GM21390 (cell line): ENCODE measurements at regions not wholly inside any gene's neighbourhood (a gene's known extent, or its start where the extent isn't known, plus 50 kb on each side); places are given as distances from the start of the nearest gene placed in this dataset.
"Not testable (repeated sequence)": the region's sequence is repeated elsewhere in the genome, so short reads cannot be mapped to it uniquely, and the experiment has no call there.

ENCODE experiments used
- ATAC-seq: cut with Tn5 transposase; IDR thresholded peaks from one replicate; pipeline ENCODE4 v1.9.1; 2021; ENCODE audit not compliant: unreplicated experiment

DNA sequence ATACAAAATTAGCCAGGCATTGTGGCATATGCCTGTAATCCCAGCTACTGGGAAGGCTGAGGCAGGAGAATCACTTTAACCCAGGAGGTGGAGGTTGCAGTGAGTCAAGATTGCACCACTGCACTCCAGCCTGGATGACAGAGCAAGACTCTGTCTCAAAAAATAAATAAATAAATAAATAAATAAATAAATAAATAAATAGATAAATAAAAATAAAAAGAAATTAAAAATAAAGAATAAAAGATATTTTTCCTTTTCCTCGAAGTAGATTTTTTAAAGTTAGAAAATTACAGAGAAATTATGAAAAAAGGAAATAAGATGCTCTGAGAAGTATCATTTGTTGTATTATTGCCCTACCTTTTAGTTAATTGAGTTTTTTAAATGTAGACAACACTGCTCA, 1906.1 kb downstream of the MAT2B start:
- ATAC-seq: not testable (repeated sequence)

DNA sequence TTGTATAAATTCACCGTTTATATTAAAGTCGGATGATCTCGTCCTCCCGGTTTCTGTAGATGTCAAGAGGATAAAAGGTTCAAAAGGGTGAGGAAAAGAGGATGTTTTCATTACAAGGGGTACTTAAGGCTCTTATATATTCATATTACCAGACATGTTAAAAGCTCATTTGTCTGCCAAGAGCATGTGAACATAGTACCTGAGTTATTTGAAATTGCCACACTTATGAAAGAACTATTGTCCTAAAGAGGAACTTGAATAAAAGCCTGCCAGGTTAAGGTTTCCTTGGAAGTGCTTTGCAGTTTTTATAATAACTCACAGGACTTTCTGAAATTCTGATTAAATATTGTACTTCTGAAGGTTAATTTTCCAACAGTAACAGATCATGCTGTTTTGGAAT, 1915.1 kb downstream of the MAT2B start:
- ATAC-seq: no peak

DNA sequence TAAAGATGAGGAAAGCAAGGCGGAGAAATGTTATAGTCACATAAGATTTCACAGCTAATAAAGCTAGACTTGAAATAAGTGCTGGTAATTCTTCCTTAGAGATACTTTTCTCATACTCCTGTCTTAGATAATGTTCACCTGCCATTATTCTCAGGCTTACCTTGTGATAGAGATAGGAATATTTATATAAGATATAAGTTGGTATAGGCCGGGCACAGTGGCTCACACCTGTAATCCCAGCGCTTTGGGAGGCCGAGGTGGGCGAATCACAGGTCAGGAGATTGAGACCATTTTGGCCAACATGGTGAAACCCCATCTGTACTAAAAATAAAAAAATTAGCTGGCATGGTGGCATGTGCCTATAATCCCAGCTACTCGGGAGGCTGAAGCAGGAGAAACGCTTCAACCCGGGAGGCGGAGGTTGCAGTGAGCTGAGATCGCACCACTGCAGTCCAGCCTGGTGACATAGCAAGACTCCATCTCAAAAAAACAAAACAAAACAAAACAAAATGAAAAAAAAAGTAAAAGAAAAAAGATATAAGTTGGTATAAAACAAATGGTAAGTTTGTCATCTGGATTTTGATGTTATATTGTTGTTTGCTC, 1918.4 kb downstream of the MAT2B start:
- no peak for ATAC-seq

DNA sequence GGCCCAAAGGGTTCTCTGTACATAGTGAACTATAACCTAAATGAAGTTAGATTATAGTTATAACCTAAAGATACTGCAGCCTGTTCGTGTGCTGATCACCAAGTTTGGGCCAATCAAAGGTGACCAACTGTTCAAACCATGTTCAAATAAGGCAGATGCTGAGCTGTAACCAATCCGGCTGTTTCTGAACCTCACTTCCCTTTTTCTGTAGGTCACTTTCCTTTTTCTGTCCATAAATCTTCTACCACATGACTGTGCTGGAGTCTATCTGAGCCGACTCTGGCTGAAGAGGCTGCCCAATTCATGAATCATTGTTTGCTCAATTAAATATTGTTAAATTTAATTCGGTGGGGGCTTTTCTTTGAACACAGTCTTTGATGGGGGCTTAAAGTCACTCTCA, 1920.2 kb downstream of the MAT2B start:
- ATAC-seq: no peak

DNA sequence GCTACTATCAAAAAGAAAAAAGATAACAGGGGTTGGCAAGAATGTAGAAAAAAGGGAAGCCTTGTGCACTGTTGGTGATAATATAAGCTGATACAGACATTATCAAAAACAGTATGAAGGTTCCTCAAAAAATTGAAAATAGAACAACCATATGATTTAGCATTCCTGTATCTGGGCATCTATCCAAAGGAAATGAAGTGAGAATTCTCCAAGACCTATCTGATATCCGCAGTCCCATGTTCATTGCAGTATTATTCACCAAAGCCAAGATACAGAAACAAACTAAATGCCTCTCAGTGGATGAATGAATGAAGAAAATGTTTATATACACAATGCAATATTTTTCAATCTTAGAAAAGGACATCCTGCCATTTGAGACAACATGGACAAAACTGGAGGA, 1943.3 kb downstream of the MAT2B start:
- ATAC-seq: no peak

DNA sequence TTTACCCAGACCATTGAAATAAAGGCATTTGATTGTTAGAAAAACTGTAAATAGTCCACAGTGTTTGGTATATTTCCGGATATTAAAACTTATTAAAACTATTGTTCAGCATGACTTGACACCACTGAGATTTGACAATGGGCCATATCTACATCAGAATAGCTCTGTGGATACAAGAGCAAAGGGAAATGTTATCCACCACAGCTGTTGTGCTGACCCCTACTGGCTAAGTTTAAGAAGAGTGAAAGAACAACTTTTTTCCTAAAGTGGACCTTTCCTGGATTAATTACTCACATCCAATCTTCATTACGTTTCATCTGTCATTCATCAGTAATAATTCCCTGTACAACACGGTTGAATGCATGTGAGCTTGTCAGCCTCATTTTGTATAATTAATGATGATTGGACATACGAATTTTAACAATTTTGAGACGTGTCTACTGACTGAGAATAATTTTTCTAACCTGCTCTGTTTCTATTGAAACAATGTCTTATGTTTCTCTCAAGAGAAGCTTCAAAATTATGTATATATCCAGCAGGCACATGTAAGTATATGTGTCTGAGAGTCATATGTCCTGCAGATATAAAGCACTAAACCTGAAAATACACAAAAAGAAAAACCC, 1952.6 kb downstream of the MAT2B start:
- no peak for ATAC-seq

DNA sequence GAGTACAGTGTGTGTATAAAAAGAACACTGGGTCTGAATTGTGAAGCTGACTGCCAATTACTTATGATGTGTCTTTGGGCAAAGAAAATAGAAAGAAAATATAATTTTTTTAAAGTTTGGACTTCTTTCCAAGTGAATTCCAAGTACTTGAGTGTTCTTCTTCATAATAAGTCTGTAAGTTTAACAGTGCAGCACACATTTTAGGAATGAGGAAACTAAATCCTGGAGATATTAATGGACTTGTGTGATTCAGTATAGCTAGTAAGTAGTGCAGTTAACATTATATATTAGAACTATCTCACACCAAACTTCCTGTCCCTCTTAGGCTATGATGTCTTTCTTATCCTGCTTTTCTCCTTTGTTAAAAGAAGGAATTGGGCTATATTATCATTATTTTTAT, 1953.8 kb downstream of the MAT2B start:
- no peak for ATAC-seq

DNA sequence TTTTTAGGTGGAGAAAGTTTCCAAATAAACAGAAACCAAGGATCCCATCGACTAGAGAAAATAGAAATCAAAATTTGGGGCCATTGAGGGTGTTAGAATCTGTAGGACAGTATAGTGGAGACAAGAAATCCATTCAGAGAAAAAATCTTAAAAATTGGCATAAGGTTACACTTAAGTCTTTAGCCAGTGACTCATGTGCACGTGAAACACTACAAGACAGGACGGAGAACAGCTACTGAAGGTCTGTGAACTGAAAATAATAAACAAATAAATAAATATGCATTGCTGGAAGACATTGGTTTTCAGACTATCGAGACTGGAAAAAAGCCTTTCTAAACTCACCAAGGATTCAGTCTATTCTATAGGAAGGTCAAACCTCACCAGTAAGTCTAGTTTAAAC, 1955.5 kb downstream of the MAT2B start:
- ATAC-seq: no peak

DNA sequence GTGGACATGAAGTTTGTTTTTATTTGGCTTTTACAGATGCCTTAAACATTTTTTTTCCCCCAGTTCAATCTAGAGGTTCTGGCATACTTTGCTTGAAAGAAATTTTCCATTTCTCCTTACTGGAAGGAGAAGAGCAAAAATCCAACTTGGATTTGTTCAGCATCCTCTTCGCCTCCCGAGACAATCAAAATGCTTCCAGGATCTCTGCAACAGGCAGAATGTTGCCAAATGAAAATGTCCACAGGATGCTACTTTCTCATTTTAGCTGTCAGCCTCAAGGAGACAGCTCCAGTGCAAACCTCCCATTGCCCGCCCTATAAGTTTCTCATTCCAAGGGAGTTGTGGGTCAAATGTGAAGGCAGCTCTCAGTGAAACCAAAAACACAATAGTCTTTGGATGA, 1972.1 kb downstream of the MAT2B start:
- ATAC-seq: no peak

DNA sequence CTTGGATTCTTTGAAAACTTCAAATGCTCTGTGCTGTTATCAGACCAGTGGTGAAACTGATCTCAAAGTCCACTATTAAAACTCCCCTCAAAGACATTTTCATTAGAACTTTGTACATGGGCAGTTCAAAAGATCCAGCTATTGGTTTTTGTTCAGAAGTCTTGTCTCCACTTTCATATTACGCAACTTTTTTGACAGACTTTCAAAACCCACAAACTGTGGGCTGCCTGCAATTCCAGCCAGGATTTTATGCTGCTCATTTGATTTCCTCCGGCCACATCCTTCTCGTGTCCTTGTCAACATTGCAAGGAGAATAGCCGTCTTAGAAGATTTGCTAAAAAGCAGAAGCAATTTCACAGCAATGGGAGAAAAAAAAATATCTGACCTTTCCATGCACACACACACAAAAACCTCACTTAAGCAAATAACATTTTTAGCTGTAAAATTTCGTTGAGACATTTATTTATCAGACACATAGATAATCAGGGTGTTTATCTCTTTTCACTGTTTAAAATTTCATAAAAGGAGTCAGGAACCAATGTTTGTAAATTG, 1990.5 kb downstream of the MAT2B start:
- ATAC-seq: no peak

DNA sequence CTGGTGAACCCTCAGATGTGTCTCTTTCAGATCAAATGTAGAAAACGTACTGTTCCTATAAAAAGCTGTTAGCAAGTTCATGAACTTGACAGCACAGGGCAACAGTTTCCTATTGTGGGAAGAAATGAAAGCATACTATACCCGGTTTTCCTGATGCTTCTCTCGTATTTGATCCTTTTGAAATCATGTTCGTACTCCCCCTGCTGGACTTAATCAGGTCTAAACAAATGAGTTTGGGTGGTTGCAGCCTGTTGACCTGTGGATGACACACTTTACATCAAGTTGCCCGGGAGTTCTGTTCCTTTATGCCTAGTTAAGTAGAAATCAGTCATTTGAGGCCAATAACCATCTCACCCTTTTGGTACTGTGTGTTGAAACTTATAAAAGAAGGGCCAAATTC, 1992.3 kb downstream of the MAT2B start:
- no peak for ATAC-seq

DNA sequence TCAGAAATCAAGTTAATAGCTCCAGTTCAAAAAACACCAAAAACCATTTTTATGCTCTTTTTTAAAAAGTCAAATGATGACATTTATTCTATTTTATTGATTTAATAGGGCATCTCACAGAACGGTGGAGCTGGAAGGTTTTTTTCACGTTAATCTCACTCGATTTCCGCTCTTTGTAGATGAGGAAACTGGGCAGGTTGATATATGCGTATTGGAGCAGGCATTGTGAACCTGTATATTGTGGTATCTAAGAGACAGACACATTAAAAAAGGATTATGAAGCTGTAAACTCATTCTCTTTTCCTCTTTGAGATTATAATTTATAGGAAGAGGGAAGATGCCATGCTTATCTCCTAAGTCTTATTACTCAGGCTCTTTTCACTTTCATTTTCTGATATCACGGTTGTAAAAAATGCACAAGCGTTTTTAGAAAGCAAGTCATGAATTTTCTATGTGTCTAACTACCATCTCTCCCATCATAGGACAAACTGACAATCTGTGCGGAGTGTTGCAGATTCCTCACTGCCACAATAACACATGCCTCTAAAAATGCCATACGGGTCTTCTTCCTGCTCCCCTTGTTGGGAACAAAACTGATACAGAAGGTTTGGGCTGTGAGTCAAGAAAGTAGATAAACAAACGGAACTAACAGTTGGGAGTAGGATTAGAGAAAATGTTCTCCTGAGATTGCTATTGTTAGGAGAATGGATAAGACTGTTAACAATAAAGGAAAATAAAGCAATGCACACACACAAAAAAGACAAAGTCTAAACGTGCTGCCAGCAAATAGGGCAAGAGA, 1997.7 kb downstream of the MAT2B start:
- ATAC-seq: no peak

DNA sequence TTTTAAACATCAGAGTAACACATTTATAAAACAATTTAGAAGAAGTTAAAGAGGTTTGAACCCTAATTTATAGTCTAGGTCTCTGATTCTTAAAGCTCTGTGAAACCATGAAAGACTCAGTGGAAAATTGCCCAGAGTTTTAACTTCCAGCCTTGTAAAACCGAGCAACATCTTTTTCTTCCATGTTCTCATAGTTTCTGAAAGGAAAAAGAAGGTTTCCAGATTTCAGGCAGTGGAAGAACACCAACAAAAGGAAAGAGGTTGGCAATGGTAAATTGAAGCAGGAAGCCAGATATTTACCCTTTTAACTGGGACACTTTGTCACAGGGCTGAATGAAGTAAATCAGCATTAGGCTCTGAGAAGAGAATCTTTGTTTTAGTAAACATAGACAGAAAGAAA, 1999.3 kb downstream of the MAT2B start:
- ATAC-seq: no peak

DNA sequence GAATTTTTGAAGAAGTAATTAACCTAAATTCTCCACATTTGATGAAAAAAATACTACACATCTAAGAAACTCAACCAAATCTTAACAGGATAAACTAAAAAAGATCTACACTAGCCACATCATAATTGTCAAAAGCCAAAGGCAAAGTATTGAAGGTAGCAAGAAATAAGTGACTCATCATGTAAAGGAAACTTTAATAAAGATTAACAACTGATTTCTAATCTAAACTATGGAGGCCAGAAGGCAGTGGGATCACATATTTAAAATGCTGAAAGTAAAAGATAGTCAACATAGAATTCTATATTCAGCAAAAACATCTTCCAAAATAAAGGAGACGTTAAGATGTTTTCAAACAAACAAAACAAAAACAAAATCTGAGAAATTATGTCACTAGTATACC, 2002.9 kb downstream of the MAT2B start:
- ATAC-seq: no peak

DNA sequence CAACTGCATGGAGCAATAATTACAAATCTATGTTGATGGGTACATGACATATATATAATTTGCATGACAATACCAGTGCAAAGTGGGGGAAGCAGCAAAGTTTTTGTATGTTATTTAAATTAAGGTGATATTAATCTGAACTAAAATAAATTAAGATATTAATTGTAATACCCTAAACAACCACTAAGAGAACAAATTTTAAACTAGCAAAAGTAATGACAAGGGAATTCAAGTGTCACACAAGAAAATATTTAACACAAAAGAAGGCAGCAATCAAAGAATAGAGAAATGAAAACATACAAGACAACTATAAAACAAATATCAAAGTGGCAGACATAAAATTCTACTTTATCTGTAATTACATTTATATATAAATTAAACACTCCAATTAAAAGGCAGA, 2003.4 kb downstream of the MAT2B start:
- ATAC-seq: no peak

DNA sequence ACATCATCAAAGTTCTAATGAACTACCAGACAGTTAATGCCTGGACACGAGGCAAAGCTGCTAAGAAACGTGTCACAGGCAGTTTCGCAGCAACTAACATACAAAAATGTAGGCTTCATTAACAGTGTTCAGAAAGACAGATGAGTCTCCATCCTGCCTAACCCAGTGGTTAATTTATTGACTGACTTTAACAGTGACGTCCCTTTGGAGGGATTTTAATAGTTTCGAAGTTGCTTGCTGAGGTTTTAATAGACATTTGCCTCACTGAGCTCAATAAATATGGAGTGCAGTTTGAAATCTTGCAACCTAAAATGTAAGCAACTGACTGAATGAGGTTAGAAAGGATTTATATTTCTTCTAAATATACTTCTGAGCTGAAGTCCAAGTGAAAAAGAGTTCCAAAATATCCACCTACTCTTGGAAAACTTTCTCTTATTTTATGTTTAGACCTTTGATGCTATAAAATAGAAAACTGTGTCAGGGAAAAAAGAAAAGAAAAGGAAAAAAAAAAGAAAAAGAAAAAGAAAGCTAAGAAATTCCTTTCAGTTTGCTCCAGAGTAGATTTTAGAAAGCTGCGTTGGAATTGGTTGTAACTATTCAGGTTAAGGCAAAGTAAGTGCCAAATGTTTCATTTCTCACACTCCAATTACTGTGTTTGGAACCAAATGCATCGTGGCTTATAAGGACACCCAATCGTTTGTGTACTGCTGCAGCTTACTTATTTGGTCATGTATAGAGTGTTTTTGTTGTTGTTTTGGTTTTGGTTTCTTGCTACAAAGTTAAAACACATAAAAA, 2016.6 kb downstream of the MAT2B start:
- no peak for ATAC-seq

DNA sequence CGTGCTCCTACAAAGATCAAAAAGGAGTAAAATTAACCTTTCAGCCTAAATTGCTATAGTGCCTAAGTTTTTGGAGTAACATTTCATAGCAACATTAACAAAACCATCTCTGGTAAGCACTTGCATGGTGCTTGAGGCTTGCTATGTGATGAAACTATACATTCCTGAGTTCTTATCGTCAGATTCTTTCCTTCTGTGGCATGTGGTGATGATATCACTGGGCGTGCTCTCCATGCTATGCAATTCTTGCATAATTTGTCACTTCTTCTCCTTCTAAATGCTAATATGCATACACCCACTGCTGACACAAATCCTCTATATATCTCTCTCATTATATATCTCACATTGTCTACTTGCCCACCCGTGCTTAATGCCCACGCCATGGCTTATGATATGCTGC, 2019.9 kb downstream of the MAT2B start:
- no peak for ATAC-seq

DNA sequence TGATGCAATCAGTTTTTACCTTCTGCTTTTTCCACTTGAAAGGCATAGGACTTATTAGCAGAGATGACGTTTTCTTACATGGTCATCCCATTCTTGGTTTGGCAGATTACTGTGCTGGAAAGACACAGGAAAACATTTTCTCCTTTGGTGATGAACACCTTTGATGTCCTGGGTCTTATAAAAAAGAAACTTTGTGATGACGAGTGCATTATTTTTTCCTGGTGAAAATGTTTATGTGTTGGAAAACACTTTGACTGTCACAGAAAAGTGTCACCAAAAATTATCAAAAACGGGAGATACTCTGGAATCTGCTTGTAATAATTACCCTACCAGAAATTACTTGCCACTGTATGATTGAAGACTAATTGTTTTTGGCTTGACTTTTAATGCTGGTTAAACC, 2020.9 kb downstream of the MAT2B start:
- no peak for ATAC-seq

DNA sequence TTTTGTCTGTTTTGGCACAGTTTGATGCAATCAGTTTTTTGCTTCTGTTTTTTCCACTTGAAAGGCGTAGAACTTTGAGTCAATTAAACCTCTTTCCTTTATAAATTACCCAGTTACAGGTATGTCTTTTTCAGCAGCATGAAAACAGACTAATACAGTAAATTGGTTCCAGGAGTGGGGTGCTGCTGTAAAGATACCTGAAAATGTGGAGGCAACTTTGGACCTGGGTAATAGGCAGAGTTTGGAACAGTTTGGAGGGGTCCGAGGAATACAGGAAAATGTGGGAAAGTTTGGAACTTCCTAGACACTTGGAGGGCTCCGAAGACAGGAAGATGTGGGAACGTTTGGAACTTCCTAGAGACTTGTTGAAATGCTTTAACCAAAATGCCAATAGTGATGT, 2022.2 kb downstream of the MAT2B start:
- no peak for ATAC-seq

DNA sequence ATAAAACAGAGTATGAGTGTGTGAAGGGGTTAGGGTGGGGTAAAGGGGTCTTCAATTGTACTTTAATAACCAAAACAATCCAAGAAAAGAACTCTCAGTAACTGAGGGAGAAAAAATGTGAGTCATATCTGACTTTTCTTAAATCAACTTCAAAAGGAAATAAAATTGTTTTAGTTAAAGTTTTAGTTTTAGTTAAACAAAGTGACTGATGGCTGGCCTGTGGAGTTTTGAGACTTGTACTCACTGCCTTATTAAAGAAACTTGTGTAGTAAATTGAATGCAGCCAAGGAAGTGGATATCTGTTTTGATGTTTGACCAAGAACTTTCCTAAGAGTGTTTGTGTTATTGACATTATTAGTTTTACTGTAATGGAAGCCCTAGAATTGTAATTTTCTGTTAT, 2032.6 kb downstream of the MAT2B start:
- ATAC-seq: no peak

DNA sequence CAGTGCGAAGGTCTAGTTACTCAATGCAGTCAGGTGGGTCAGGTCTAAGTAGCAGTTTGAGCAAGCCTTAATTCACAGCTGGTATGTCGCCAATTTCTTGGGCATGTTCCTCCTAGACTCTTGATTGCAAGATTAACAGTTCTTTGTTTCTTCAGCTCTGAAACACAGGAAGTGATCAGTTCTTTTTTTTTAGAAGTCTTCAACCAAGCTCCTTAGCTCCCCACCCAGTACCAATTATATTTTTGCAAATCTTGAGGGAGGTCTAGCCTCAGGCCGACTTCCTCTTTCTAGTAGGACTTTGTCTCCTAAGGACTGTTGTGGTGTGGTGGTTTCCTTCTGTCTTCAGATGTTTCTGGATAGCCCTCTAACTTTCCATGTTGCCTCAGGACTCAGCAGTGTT, 2054.2 kb downstream of the MAT2B start:
- ATAC-seq: no peak
